Transverse colon (tissue), 4 donors: ENCODE measurements at regions not wholly inside any gene's neighbourhood (a gene's known extent, or its start where the extent isn't known, plus 50 kb on each side); places are given as distances from the start of the nearest gene placed in this dataset.

Source experiments
- DNase-seq: peaks from one replicate; pipeline ENCODE4 v3.0.0-alpha.2; 2019
- H3K27ac ChIP-seq, 4 donors: fragments of 200-600 bp; sonication (generic); 2 replicates each; pipeline ENCODE4 v1.5.1; 2016 to 2018; ENCODE audit warnings: inconsistent platforms in 4 of 4
- H3K27me3 ChIP-seq: fragments of 200-600 bp; sonication (generic); 2 replicates; pipeline ENCODE4 v1.5.1; 2017; ENCODE audit warnings: inconsistent platforms
- H3K36me3 ChIP-seq, 4 donors: fragments of 200-600 bp; sonication (generic); 2 replicates each; pipeline ENCODE4 v1.5.1; 2017 to 2019; ENCODE audit warnings: inconsistent platforms in 4 of 4
- H3K4me1 ChIP-seq, 4 donors: fragments of 200-600 bp; sonication (generic); 2 replicates each; pipeline ENCODE4 v1.5.1; 2017 to 2020; ENCODE audit warnings: inconsistent platforms in 4 of 4
- H3K4me3 ChIP-seq, 4 donors: fragments of 200-600 bp; sonication (generic); 1 replicate in 1 of 4; 2 replicates in 3 of 4; pipeline versions ENCODE4 v1.5.1 to v1.6.1; 2017 to 2019; ENCODE audit warnings: inconsistent platforms in 4 of 4
- H3K9me3 ChIP-seq, 2 donors: fragments of 200-600 bp; sonication (generic); 2 replicates each; pipeline ENCODE4 v1.5.1; 2017 to 2019; ENCODE audit warnings: inconsistent platforms in 2 of 2
- CTCF ChIP-seq, 5 experiments: fragments of 200-600 bp in 3 of 5; fragments of 450-650 bp in 2 of 5; sonication (generic) in 3 of 5; IDR thresholded peaks; 1 replicate in 2 of 5; 2 replicates in 3 of 5; pipeline ENCODE4 v1.5.1; 2016 to 2017; ENCODE audit warnings: antibody characterized with exemption in 5 of 5, inconsistent platforms in 3 of 5, mild to moderate bottlenecking in 2 of 5, moderate library complexity in 1 of 5
- EP300 ChIP-seq: sonication (generic); formaldehyde crosslinking; IDR thresholded peaks from one replicate; pipeline ENCODE4 v1.6.1; 2017; ENCODE audit warnings: antibody characterized with exemption, low read depth
- POLR2A ChIP-seq: fragments of 450-650 bp; IDR thresholded peaks from one replicate; pipeline ENCODE4 v1.6.1; 2016; ENCODE audit warnings: antibody characterized with exemption, mild to moderate bottlenecking, moderate library complexity
- POLR2AphosphoS5 ChIP-seq, 3 donors: sonication (generic); formaldehyde crosslinking; IDR thresholded peaks; one replicate each; pipeline ENCODE4 v1.6.1; 2016; ENCODE audit warnings: antibody characterized with exemption in 3 of 3
- WGBS, 2 donors: methylation state at CpG; one replicate each; pipeline ENCODE4 v1.1.5; 2018; ENCODE audit warnings: low coverage in 1 of 2; 5-methylcytosine and 5-hydroxymethylcytosine counted together
- in situ Hi-C, 4 donors: fragments of 200-750 bp; cut with MboI; loops; one replicate each; pipeline versions ENCODE4 v1.15.0 to v1.15.1; 2017; ENCODE audit warnings: low sequenced_read_pairs in 3 of 4, low pct_ligation_motif_present in 1 of 4, low pct_unique_long_range_greater_than_20kb in 1 of 4
- intact Hi-C: fragments of 100-400 bp; cut with DNase I; formaldehyde crosslinking; loops from one replicate; pipeline ENCODE4 v1.15.1; 2023; ENCODE audit warnings: low total_unique reads

- peaks cover 0 to 9% (median 0%) of the 10 kb centered on the region in 4 donors for H3K4me1 ChIP-seq
- H3K4me3 ChIP-seq: no peak overlapping the region
- intact Hi-C loops: no loop called here
- 39 to 44% methylated on average over 2 of the region's 2 CpGs for WGBS, 2 donors
- H3K27me3 ChIP-seq: no peaks in the 10 kb centered on the region
- H3K27ac ChIP-seq: no peak overlapping the region
- H3K36me3 ChIP-seq: no peaks in the 10 kb centered on the region
- DNase-seq: no peak
- H3K9me3 ChIP-seq: no peaks in the 10 kb centered on the region
- TF ChIP-seq CTCF (IDR thresholded peaks at IDR 0.05) (no peak), POLR2AphosphoS5 (IDR thresholded peaks at IDR 0.05) (no peak), EP300 (no peak), POLR2A (no peak)
- in situ Hi-C loops: no loop called here
Observed at GRCh38 chr4:169849456-169849855, 91.7 kb upstream of the HPF1 start.

GRCh38 chr4:169848018-169848417 is 90.3 kb upstream of the HPF1 start:
- no peak overlapping the region for H3K27ac ChIP-seq
- no peaks in the 10 kb centered on the region for H3K36me3 ChIP-seq
- no peaks in the 10 kb centered on the region for H3K27me3 ChIP-seq
- no peak overlapping the region for H3K4me3 ChIP-seq
- H3K9me3 ChIP-seq: no peaks in the 10 kb centered on the region
- in situ Hi-C loops: no loop called here
- WGBS, 2 donors: 47% methylated on average over 5 of the region's 5 CpGs; no CpG with 5 or more reads in 1 of the 2 donors
- no peak for TF ChIP-seq CTCF (IDR thresholded peaks at IDR 0.05)
- TF ChIP-seq POLR2AphosphoS5 (IDR thresholded peaks at IDR 0.05): no peak
- no peak for TF ChIP-seq EP300
- TF ChIP-seq POLR2A: no peak
- intact Hi-C loops: no loop called here
- H3K4me1 ChIP-seq: peaks cover 0 to 9% (median 0%) of the 10 kb centered on the region in 4 donors
- no peak for DNase-seq

- 38 to 61% methylated on average over 2 to 3 of the region's 3 CpGs for whole genome bisulfite sequencing, 2 donors
- Histone ChIP-seq H3K4me3 (no peak overlapping the region), H3K4me1 (peaks cover 0 to 9% (median 0%) of the 10 kb centered on the region in 4 donors), H3K36me3 (no peaks in the 10 kb centered on the region), H3K9me3 (no peaks in the 10 kb centered on the region), H3K27me3 (no peaks in the 10 kb centered on the region), H3K27ac (no peak overlapping the region)
- in situ Hi-C loops: no loop called here
- TF ChIP-seq CTCF (IDR thresholded peaks at IDR 0.05) (no peak), EP300 (no peak), POLR2AphosphoS5 (IDR thresholded peaks at IDR 0.05) (no peak), POLR2A (no peak)
- intact Hi-C loops: no loop called here
- DNase-seq: no peak
Observed at GRCh38 chr4:169847171-169847570, 89.4 kb upstream of the HPF1 start.

- H3K27me3 ChIP-seq: no peaks in the 10 kb centered on the region
- no peaks in the 10 kb centered on the region for H3K9me3 ChIP-seq
- DNase-seq: no peak
- TF ChIP-seq POLR2A: no peak
- no peak for TF ChIP-seq EP300
- TF ChIP-seq CTCF (IDR thresholded peaks at IDR 0.05): no peak
- no peak for TF ChIP-seq POLR2AphosphoS5 (IDR thresholded peaks at IDR 0.05)
- no peak overlapping the region for H3K4me3 ChIP-seq
- H3K27ac ChIP-seq: no peak overlapping the region
- no peaks in the 10 kb centered on the region for H3K36me3 ChIP-seq
- 60 to 79% methylated on average over 2 of the region's 2 CpGs for WGBS, 2 donors
- peaks cover 0 to 9% (median 0%) of the 10 kb centered on the region in 4 donors for H3K4me1 ChIP-seq
- intact Hi-C loops (no loop called here), in situ Hi-C loops (no loop called here)
Observed at GRCh38 chr4:169846396-169846795, 88.7 kb upstream of the HPF1 start.
